ENCODE measurements at regions not wholly inside any gene's neighbourhood (a gene's known extent, or its start where the extent isn't known, plus 50 kb on each side); places are given as distances from the start of the nearest gene placed in this dataset.

DNA sequence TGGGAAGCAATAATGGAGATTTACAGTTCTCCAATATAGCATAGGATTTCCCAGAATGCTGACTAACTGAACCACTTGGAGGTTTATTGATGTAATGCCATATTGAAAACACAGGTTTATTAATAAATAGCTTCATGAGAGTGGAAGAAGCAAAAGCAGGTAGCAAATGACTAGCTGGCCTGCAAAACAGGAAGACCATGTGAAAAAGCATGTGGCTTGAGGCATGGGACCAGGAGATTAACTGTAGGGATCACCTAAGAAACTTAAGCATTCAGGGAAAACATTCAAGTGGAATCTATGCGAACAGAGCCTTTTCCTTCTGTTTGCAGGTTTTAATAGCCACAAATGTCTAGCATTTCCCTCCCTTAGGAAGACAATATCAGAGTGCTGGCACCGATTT, 679.7 kb downstream of the ZEB2 start:
- TF ChIP-seq, protein P1, sequence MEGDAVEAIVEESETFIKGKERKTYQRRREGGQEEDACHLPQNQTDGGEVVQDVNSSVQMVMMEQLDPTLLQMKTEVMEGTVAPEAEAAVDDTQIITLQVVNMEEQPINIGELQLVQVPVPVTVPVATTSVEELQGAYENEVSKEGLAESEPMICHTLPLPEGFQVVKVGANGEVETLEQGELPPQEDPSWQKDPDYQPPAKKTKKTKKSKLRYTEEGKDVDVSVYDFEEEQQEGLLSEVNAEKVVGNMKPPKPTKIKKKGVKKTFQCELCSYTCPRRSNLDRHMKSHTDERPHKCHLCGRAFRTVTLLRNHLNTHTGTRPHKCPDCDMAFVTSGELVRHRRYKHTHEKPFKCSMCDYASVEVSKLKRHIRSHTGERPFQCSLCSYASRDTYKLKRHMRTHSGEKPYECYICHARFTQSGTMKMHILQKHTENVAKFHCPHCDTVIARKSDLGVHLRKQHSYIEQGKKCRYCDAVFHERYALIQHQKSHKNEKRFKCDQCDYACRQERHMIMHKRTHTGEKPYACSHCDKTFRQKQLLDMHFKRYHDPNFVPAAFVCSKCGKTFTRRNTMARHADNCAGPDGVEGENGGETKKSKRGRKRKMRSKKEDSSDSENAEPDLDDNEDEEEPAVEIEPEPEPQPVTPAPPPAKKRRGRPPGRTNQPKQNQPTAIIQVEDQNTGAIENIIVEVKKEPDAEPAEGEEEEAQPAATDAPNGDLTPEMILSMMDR (conservative IDR thresholded peaks at IDR 0.05; ENCODE audit: low read depth, low read length): no peak
- no peak for TF ChIP-seq EZH2phosphoT487 (IDR thresholded peaks at IDR 0.05; ENCODE audit: borderline replicate concordance, low read length)

Data from PC-3 (cell line).